Gastroesophageal sphincter (tissue), 3 donors: ENCODE measurements at regions not wholly inside any gene's neighbourhood (a gene's known extent, or its start where the extent isn't known, plus 50 kb on each side); places are given as distances from the start of the nearest gene placed in this dataset.

Source experiments
- CTCF ChIP-seq, 4 experiments: fragments of 200-600 bp in 2 of 4; fragments of 450-650 bp in 2 of 4; sonication (generic) in 1 of 4; IDR thresholded peaks; one replicate each; pipeline ENCODE4 v1.5.1; 2017 to 2019; ENCODE audit warnings: antibody characterized with exemption in 4 of 4, mild to moderate bottlenecking in 2 of 4, moderate library complexity in 2 of 4
- EP300 ChIP-seq: sonication (generic); formaldehyde crosslinking; IDR thresholded peaks from one replicate; pipeline ENCODE4 v1.6.1; 2017; ENCODE audit warnings: antibody characterized with exemption, mild to moderate bottlenecking
- POLR2A ChIP-seq, 2 donors: fragments of 450-650 bp; IDR thresholded peaks; one replicate each; pipeline ENCODE4 v1.6.1; 2017; ENCODE audit warnings: antibody characterized with exemption in 2 of 2, mild to moderate bottlenecking in 2 of 2, moderate library complexity in 1 of 2
- POLR2AphosphoS5 ChIP-seq: sonication (generic); formaldehyde crosslinking; IDR thresholded peaks from one replicate; pipeline ENCODE4 v1.6.1; 2017; ENCODE audit warnings: antibody characterized with exemption

DNA sequence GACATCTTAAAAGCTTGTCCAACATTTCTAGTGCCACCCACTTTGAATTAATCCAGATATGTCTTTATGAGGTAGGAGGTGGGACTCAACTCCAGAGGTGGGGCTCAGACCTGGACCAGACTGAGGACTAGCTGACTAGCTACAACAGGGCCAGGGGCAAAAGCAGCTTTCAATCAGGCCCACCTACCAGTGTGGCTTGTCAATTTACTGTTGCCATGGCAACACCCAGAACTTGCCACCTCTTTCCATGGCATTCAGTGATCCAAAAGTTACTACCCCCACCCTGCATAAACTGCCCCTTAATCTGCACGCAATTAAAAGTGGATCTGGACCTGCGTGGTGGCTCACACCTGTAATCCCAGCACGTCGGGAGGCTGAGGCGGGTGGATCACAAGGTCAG is 113.2 kb upstream of the KAZN start:
- no peak for TF ChIP-seq POLR2A (IDR thresholded peaks at IDR 0.05)
- no peak for TF ChIP-seq CTCF (IDR thresholded peaks at IDR 0.05)
- no peak for TF ChIP-seq POLR2AphosphoS5
- TF ChIP-seq EP300, result no peak
